ENCODE measurements at regions not wholly inside any gene's neighbourhood (a gene's known extent, or its start where the extent isn't known, plus 50 kb on each side); places are given as distances from the start of the nearest gene placed in this dataset.
A peak's percentile ranks its signal among the peaks of the same experiment; 100 is the strongest.
"Not testable (repeated sequence)": the region's sequence is repeated elsewhere in the genome, so short reads cannot be mapped to it uniquely, and the experiment has no call there.

- not testable (repeated sequence) for DNase-seq
Measured at GRCh38 chr10:61037261-61037830, 93.4 kb upstream of the RHOBTB1 start.

DNA sequence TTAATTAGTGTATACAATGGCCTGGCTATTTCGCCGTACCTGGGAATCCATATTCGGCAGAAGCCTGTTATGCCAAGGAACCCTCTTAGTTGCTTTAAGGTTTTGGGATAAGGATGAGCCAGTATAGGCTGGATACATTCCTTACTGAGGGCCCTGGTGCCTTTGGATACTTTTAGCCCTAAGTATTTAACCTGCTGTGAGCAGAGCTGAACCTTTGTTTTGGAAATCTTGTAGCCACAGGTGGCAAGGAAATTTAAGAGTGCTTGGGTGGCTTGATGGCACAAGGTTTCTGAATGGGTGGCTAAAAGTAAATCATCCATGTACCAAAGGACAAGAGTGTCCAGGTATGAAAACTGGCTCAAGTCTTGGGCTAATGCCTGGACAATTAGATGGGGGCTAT is 92.2 kb upstream of the RHOBTB1 start:
- not testable (repeated sequence) for DNase-seq

DNA sequence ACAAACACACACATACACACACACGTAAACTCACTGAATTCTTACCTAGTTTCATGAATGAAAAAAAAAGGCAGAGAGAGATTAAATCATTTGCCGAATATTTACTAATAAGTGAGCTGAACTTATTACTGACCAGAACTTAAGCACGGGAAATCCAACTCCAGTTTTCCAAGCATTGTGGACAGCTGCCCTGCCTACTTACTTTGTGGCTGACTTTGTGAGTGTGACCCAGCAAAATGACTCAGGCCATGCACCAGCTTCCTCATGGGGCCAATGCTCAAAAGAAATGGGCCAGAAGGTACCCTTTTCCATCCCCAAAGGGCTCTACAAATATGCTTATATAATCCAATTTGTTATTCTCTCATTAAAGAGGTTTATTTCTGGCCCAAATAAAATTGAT is 87.4 kb upstream of the RHOBTB1 start:
- no peak for DNase-seq

DNA sequence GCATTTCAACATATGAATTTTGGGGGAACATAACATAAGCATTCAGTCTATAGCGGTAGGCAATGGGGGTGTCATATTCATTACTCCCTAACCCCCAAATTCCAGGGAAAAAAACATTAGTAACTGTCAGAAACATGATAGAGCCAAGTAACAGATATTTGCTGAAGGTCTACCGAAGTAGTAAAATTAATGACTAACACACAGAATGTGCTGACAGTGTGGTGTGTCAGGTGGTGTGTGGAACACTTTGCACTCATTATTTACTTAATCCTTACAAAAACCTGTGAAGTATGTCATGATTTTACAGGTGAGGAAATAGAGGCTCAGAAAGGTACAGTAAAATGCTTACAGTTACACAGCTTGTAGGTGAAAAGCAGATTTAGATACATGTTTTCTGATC is 85.4 kb upstream of the RHOBTB1 start:
- no peak for DNase-seq

DNA sequence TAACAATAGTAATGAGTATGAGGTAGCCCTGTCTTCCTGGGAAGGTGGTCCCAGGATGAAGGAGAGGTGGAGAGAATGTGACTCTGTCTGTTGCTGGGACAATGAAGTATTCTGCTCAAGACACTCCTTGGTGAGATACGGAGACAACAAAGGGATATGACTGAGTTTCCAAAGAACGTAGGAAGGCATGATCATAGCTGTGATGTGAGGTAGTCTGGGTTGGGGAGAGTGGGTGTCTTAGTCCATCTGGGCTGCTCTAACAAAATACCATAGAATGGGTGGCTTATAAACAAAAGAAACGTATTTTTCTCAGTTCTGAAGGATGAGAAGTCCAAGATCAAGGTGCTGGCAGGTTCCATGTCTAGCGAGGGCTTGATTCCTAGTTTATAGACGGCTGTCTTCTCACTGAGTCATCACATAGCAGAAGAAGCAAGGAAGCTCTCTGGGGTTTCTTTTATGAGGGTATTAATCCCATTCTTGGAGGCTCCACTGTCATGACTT is 84.9 kb upstream of the RHOBTB1 start:
- DNase-seq: no peak

DNA sequence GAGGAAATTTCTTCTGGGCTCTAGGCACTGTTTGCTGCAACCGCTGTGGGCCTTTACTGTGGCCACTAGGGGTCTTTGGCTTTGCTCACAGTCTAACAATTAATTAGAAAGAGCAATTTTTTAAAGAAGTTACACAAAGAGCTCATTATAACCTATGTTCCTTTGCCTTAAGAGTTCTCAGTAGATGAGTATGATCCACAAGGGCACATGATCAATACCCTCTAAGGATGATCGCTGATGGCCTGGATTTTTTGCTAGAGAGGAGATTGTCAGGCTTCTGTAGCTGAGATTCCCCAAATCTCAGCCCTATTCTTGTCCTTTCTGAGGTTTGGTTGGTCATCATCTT is 80.8 kb upstream of the RHOBTB1 start:
- no peak for DNase-seq

- DNase-seq: no peak
Measured at GRCh38 chr10:61024151-61024855, 80.3 kb upstream of the RHOBTB1 start.

DNA sequence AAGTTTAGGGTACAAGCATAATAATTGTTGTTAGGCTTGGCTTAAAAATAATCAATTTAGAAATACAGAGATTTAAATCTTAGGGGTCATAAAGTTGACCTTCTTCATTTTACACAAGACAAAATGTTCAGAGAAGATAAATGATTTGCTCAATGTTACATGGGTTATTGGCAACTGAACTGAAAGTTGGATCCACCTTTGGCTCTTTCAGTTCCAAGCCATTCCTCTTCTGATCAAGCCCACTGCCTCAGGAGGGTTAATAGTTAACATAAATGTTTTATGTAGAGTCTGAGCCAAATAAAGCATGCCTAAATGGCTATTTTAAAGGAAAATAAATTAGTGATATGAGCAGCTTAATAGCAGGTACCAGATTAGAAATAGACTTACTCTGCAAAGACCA is 79.1 kb upstream of the RHOBTB1 start:
- no peak for DNase-seq

DNA sequence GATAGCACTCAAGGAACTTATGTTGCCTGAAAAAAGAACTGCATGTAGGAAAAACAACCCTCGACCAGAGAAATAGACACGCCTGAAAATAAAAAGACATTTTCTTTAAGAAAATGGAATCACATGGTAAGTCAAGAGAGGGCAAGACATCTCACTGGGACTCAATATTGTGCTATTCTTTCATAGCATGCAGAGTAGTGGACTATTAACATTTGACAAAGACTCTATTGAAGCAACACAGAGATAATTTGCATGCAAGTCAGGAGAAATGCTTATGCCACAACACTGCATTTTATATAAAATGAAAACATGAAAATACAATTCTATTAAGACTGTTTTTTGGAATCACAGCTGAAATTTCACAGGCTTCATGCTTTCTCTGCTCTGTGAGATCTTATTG is 77.9 kb upstream of the RHOBTB1 start:
- peak; percentile 53 for DNase-seq

DNA sequence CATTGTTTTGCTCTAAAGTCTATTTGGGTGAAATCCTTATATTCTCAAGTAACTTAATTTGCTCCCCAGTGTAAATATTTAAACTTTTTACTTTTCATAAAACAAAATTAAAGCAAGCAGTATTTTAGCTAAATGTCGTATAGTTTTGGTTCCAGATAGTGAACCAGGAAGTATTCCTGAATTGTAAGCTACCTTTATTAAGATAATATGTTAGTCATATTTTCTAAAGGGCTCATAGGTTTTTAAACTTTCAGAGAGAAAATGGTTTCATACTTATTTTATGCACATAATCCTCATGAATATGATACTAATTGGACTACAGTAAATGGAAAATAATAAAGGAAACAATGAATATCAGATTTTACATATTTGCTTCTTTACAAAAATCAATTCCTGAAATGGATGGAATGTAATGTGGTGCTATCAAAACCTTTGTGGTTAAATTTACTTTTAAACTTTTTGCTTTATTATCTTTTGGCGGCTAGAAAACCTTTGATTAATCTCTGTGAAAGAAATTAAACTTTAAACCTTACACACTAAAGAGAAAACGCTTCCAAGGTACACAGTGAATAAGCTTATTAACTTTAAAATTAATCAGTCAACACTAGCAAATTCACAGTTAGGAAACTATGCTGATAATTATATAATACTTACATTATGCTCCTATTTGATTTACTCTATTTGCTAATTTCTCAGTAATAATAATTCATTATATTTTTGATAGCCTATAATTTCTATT is 76.6 kb upstream of the RHOBTB1 start:
- no peak for DNase-seq

- no peak for DNase-seq
Measured at GRCh38 chr10:61018146-61018545, 74.2 kb upstream of the RHOBTB1 start.

- DNase-seq: no peak
Measured at GRCh38 chr10:61016630-61017029, 72.6 kb upstream of the RHOBTB1 start.

DNA sequence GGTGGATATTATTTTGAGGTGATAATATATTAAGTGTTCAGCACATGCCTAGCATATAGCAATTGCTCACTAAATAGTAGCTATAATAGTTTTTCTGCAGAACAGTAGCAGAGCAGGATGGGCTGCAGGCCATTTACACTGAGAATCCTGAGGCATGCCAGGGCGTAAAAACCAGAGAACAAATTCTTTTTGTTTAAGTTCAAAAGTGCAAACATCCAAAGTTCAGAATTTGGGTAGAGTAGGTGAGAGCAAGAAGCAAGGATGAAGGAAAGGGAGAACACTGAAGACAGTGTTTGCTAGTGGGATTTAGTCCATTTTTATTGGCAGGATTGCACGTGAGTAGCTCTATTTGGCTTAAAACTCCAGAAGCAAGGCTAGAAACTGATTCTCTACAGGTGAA is 72.0 kb upstream of the RHOBTB1 start:
- DNase-seq: no peak

DNA sequence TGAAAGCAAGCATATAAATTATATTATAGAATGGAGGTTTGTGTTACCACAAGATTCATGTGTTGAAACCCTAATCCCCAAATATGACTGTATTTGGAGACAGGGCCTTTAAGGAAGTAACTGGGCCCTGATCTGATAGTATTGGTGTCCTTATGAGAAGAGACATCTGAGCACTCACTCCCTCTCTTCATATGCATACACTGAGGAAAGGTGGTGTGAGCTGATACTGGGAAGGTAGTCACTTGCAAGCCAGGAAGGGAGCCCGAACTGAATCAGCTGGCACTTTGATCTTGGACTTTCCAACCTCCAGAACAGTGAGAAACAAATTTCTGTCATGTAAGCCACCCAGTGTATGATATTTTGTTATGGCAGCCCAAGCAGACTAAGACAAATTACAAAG is 66.9 kb upstream of the RHOBTB1 start:
- no peak for DNase-seq

- DNase-seq: not testable (repeated sequence)
Measured at GRCh38 chr10:61003069-61003468, 59.1 kb upstream of the RHOBTB1 start.

DNA sequence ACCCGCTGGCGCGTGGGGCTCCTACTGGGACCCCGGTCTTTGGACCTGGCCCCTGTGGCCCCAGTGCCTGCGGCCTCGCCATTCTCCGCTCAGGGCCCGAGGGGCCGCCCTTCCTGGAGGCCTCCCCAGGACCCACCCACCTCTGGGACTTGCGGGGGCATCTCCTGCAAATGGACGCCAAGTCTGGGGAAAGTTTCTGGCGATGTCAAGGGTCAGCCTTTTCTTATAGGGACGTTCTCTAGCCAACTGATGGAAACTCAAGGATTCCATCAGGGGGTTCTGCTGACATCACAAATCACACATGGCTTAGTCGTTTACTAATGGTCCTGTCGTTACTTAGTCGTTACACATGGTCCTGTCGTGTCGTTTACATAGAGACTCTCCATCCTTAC is 57.7 kb upstream of the RHOBTB1 start:
- no peak for DNase-seq

DNA sequence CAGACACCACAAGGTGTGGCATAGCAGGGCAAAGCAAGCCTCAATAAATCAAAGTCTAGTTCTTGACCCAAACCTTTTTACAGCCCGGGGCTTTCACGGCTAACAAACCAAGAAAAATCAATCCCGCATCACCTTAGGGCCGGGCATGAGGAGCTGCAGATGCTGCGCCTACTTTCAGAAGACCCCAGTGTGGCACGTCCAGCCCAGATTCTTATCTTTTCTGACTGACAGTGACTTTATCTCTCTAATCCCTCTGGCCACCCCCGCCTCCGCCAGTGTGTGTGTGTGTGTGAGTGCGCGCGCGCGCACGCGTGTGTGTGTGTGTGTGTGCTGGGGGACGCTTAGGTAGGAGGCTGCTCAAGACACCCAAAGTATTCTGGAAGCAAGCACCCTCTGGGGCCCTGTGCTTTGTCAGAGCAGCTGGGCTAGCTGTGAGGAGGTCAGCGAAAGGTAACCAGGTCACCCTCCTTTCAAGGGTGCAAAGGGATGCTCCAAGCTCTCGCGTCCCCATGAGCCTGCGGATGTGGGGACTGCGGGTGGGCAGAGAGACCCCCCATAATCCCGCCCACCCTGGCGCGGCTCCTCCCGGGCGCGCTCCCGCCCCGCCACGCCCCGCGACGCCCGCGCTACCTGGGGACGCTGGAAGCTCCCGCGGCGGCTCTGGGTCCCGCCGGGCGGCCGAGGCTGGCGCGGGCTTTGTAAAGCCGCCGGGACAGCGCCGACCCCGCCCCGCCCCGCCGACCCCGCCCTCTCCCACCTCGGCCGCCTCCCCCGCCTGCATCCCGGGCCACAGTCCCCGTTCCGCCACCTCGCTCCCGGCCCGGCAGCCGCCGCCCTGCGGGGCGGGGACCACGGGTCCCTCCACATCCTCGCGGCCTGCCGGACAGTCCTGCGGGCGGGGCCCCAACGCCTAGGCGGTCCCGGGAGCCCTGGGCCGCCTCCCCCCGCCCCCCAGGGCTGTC is 57.1 kb upstream of the RHOBTB1 start:
- peak; percentile 21 for DNase-seq

GRCh38 chr10:60998932-60999331 is 54.9 kb upstream of the RHOBTB1 start:
- no peak for DNase-seq

DNA sequence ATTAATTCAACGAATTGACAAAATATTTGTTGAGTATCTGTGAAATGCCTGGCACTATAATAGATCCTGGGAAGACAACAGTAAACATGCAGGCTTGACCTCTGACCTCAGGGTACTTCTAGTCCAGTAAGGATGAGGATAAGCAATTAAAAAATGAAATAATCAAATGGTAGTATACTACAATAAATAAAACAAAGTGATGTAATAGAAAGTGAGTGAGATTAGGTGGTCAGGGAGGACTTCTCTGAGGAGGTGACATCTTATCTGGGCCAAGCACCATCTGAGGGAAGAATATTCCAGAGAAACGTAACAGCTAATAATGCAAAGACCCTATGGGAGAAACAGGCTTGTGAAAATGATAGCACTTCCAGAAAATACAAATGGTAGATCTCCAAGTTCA is 50.1 kb upstream of the RHOBTB1 start:
- no peak for DNase-seq

Data from NCI-H526 treated with DMSO at 0.1 percent for 48 hours (cell line).